Sigmoid colon (tissue), 4 donors: ENCODE measurements at regions not wholly inside any gene's neighbourhood (a gene's known extent, or its start where the extent isn't known, plus 50 kb on each side); places are given as distances from the start of the nearest gene placed in this dataset.

Experiments
- CTCF ChIP-seq, 4 experiments: fragments of 450-650 bp in 3 of 4; fragments of 200-600 bp in 1 of 4; IDR thresholded peaks; one replicate each; pipeline ENCODE4 v1.5.1; 2016 to 2019; ENCODE audit warnings: antibody characterized with exemption in 4 of 4, mild to moderate bottlenecking in 3 of 4, moderate library complexity in 2 of 4
- EP300 ChIP-seq, 4 donors: sonication (generic); formaldehyde crosslinking; IDR thresholded peaks; one replicate each; pipeline ENCODE4 v1.6.1; 2017; ENCODE audit warnings: antibody characterized with exemption in 4 of 4
- POLR2A ChIP-seq, 2 donors: fragments of 450-650 bp; IDR thresholded peaks; one replicate each; pipeline ENCODE4 v1.6.1; 2016; ENCODE audit warnings: antibody characterized with exemption in 2 of 2, mild to moderate bottlenecking in 2 of 2, moderate library complexity in 2 of 2
- POLR2AphosphoS5 ChIP-seq, 4 donors: sonication (generic); formaldehyde crosslinking; IDR thresholded peaks; one replicate each; pipeline ENCODE4 v1.6.1; 2017; ENCODE audit warnings: antibody characterized with exemption in 4 of 4

GRCh38 chr5:93240228-93240834 is 340.7 kb downstream of the NR2F1-AS1 start:
- no peak for TF ChIP-seq CTCF (IDR thresholded peaks at IDR 0.05)
- TF ChIP-seq POLR2A (IDR thresholded peaks at IDR 0.05) = no peak
- no peak for TF ChIP-seq POLR2AphosphoS5 (IDR thresholded peaks at IDR 0.05)
- TF ChIP-seq EP300 (IDR thresholded peaks at IDR 0.05) = no peak
